H9 (cell line): ENCODE measurements at regions not wholly inside any gene's neighbourhood (a gene's known extent, or its start where the extent isn't known, plus 50 kb on each side); places are given as distances from the start of the nearest gene placed in this dataset.

Experiments used
- DNase-seq: peaks from one replicate; pipeline ENCODE4 v3.0.0-alpha.2; 2017
- H2AFZ ChIP-seq: one replicate; pipeline ENCODE4 v1.6.1; 2013; ENCODE audit warnings: mild to moderate bottlenecking, low read length, control low read depth, moderate library complexity
- H2AK5ac ChIP-seq: 2 replicates; pipeline ENCODE4 v1.6.1; 2013; ENCODE audit warnings: low read length, control low read depth, mixed read lengths; ENCODE audit not compliant: insufficient read length
- H2BK120ac ChIP-seq: one replicate; pipeline ENCODE4 v1.6.1; 2013; ENCODE audit warnings: low read depth, mild to moderate bottlenecking, low read length, control low read depth, inconsistent platforms; ENCODE audit not compliant: poor library complexity, severe bottlenecking
- H2BK12ac ChIP-seq: 2 replicates; pipeline ENCODE4 v1.6.1; 2013; ENCODE audit warnings: low read length, control low read depth, mixed read lengths, low read depth; ENCODE audit not compliant: insufficient read length
- H2BK15ac ChIP-seq: 2 replicates; pipeline ENCODE4 v1.6.1; 2013; ENCODE audit warnings: low read depth, low read length, control low read depth
- H2BK20ac ChIP-seq: one replicate; pipeline ENCODE4 v1.6.1; 2013; ENCODE audit warnings: low read depth, mild to moderate bottlenecking, low read length, control low read depth, inconsistent platforms; ENCODE audit not compliant: poor library complexity, severe bottlenecking
- H2BK5ac ChIP-seq: 2 replicates; pipeline ENCODE4 v1.6.1; 2013; ENCODE audit warnings: low read length, control low read depth, mixed read lengths; ENCODE audit not compliant: insufficient read length
- H3K14ac ChIP-seq: 2 replicates; pipeline ENCODE4 v1.6.1; 2013; ENCODE audit warnings: low read length, control low read depth; ENCODE audit not compliant: insufficient read depth
- H3K18ac ChIP-seq: 2 replicates; pipeline ENCODE4 v1.6.1; 2013; ENCODE audit warnings: low read depth, mild to moderate bottlenecking, mixed read lengths, low read length, control low read depth; ENCODE audit not compliant: insufficient read length
- H3K23ac ChIP-seq: 2 replicates; pipeline ENCODE4 v1.6.1; 2013; ENCODE audit warnings: low read length, control low read depth, mixed read lengths, low read depth; ENCODE audit not compliant: insufficient read length
- H3K23me2 ChIP-seq: 2 replicates; pipeline ENCODE4 v1.6.1; 2013; ENCODE audit warnings: low read depth, mild to moderate bottlenecking, mixed read lengths, low read length, control low read depth; ENCODE audit not compliant: insufficient read length, poor library complexity, severe bottlenecking
- H3K27ac ChIP-seq: 2 replicates; pipeline ENCODE4 v1.5.1; 2013; ENCODE audit warnings: low read length, control low read depth, mixed read lengths, low read depth; ENCODE audit not compliant: insufficient read length
- H3K27me3 ChIP-seq: 2 replicates; pipeline ENCODE4 v1.6.1; 2013; ENCODE audit warnings: low read length, control low read depth, inconsistent platforms; ENCODE audit not compliant: insufficient read depth
- H3K4ac ChIP-seq: 2 replicates; pipeline ENCODE4 v1.6.1; 2013; ENCODE audit warnings: low read depth, mild to moderate bottlenecking, control low read depth, inconsistent platforms, low read length, moderate library complexity
- H3K4me1 ChIP-seq: 2 replicates; pipeline ENCODE4 v1.6.1; 2013; ENCODE audit warnings: low read length, control low read depth, inconsistent platforms; ENCODE audit not compliant: insufficient read depth
- H3K4me2 ChIP-seq: 2 replicates; pipeline ENCODE4 v1.6.1; 2013; ENCODE audit warnings: low read length, control low read depth, mixed read lengths; ENCODE audit not compliant: insufficient read length, insufficient read depth
- H3K56ac ChIP-seq: 2 replicates; pipeline ENCODE4 v1.6.1; 2013; ENCODE audit warnings: low read depth, mild to moderate bottlenecking, mixed read lengths, low read length, control low read depth; ENCODE audit not compliant: insufficient read length
- H3K79me1 ChIP-seq: 2 replicates; pipeline ENCODE4 v1.6.1; 2013; ENCODE audit warnings: low read depth, mild to moderate bottlenecking, moderate library complexity, low read length, control low read depth, inconsistent platforms; ENCODE audit not compliant: insufficient read depth, poor library complexity, severe bottlenecking
- H3K79me2 ChIP-seq: 2 replicates; pipeline ENCODE4 v1.6.1; 2013; ENCODE audit warnings: low read length, control low read depth, inconsistent platforms; ENCODE audit not compliant: insufficient read depth
- H3K9ac ChIP-seq: 2 replicates; pipeline ENCODE4 v1.6.1; 2013; ENCODE audit warnings: low read length, control low read depth, mixed read lengths; ENCODE audit not compliant: insufficient read length; ENCODE audit errors: extremely low read depth
- H3K9me3 ChIP-seq: one replicate; pipeline ENCODE4 v1.6.1; 2013; ENCODE audit warnings: low read depth, low read length, inconsistent platforms; ENCODE audit not compliant: control insufficient read depth
- H3T11ph ChIP-seq: one replicate; pipeline ENCODE4 v1.6.1; 2013; ENCODE audit warnings: mild to moderate bottlenecking, low read length, control low read depth, inconsistent platforms
- H4K20me1 ChIP-seq: one replicate; pipeline ENCODE4 v1.6.1; 2013; ENCODE audit not compliant: control insufficient read depth, insufficient read length, insufficient read depth
- H4K5ac ChIP-seq: 2 replicates; pipeline ENCODE4 v1.6.1; 2013; ENCODE audit warnings: low read depth, mild to moderate bottlenecking, mixed read lengths, low read length, control low read depth; ENCODE audit not compliant: insufficient read length
- H4K8ac ChIP-seq: replicated peaks from 2 replicates; pipeline ENCODE4 v1.6.1; 2013; ENCODE audit warnings: low read length, control low read depth, mixed read lengths, low read depth; ENCODE audit not compliant: insufficient read length
- H4K91ac ChIP-seq: 2 replicates; pipeline ENCODE4 v1.6.1; 2013; ENCODE audit warnings: low read depth, mild to moderate bottlenecking, moderate library complexity, mixed read lengths, low read length, control low read depth; ENCODE audit not compliant: insufficient read length
- H3K27ac Mint-ChIP-seq, 3 experiments: 2 replicates in 2 of 3; 3 replicates in 1 of 3; pipeline ENCODE4 v1.8.0; 2020 to 2021; ENCODE audit warnings: mixed read lengths in 3 of 3, mild to moderate bottlenecking in 1 of 3, moderate library complexity in 1 of 3
- H3K27me3 Mint-ChIP-seq: 2 replicates; pipeline ENCODE4 v1.8.0; 2021; ENCODE audit warnings: low read depth, mild to moderate bottlenecking, moderate library complexity, mixed read lengths
- H3K36me3 Mint-ChIP-seq, 3 experiments: 2 replicates in 2 of 3; 3 replicates in 1 of 3; pipeline ENCODE4 v1.8.0; 2020 to 2021; ENCODE audit warnings: low read depth in 3 of 3, mixed read lengths in 3 of 3; ENCODE audit not compliant: insufficient read depth in 1 of 3
- H3K4me1 Mint-ChIP-seq, 2 experiments: 2 replicates each; pipeline ENCODE4 v1.8.0; 2020; ENCODE audit warnings: mixed read lengths in 2 of 2
- H3K4me3 Mint-ChIP-seq, 2 experiments: 2 replicates in 1 of 2; 3 replicates in 1 of 2; pipeline ENCODE4 v1.8.0; 2020 to 2021; ENCODE audit warnings: mild to moderate bottlenecking in 2 of 2, mixed read lengths in 2 of 2, moderate library complexity in 1 of 2
- H3K9me3 Mint-ChIP-seq, 2 experiments: 2 replicates in 1 of 2; 3 replicates in 1 of 2; pipeline ENCODE4 v1.8.0; 2020; ENCODE audit warnings: mild to moderate bottlenecking in 2 of 2, mixed read lengths in 2 of 2, moderate library complexity in 1 of 2
- CTCF ChIP-seq: fragments of 200-600 bp; sonication (generic); conservative IDR thresholded peaks from 3 replicates; pipeline ENCODE4 v1.8.0; 2021; ENCODE audit warnings: antibody characterized with exemption, mild to moderate bottlenecking

GRCh38 chr15:95804484-95804883, 526.0 kb upstream of the NR2F2 start:
- Histone ChIP-seq H4K91ac (no peak overlapping the region), H3K27me3 (no peaks in the 10 kb centered on the region), H3T11ph (no peak overlapping the region), H3K79me2 (no peaks in the 10 kb centered on the region), H3K23ac (no peak overlapping the region), H4K8ac (no peak overlapping the region), H3K27ac (no peak overlapping the region), H3K9ac (no peak overlapping the region), H3K9me3 (no peaks in the 10 kb centered on the region), H3K56ac (no peak overlapping the region), H2BK12ac (no peak overlapping the region), H3K23me2 (no peaks in the 10 kb centered on the region), H2BK5ac (no peak overlapping the region), H2BK15ac (no peak overlapping the region), H3K14ac (no peak overlapping the region), H2AFZ (no peak overlapping the region), H2AK5ac (no peak overlapping the region), H4K20me1 (no peaks in the 10 kb centered on the region), H2BK20ac (no peak overlapping the region), H3K79me1 (no peaks in the 10 kb centered on the region), H3K4me1 (no peaks in the 10 kb centered on the region), H3K4ac (no peak overlapping the region), H3K18ac (no peak overlapping the region), H2BK120ac (no peak overlapping the region), H4K5ac (no peak overlapping the region), H3K4me2 (no peak overlapping the region)
- peaks cover 3 to 10% of the 10 kb centered on the region in 2 experiments; a peak in 3 of 4 replicates for H3K4me1 Mint-ChIP-seq
- no peaks in the 10 kb centered on the region; the same call in 1 of the 2 replicates for H3K27me3 Mint-ChIP-seq
- DNase-seq, result no peak
- peaks cover 8 to 10% of the 10 kb centered on the region in 2 experiments; a peak in 2 of 5 replicates for H3K9me3 Mint-ChIP-seq
- no peak overlapping the region for H3K4me3 Mint-ChIP-seq
- TF ChIP-seq CTCF, result no peak
- H3K36me3 Mint-ChIP-seq, result peaks cover 0 to 9% (median 0%) of the 10 kb centered on the region in 3 experiments; a peak in 2 of 7 replicates
- H3K27ac Mint-ChIP-seq, result no peak overlapping the region; a peak in 1 of 7 replicates
